CD4-positive, alpha-beta T cell treated with Interleukin-17A for 4 hours (primary cell): ENCODE measurements at regions not wholly inside any gene's neighbourhood (a gene's known extent, or its start where the extent isn't known, plus 50 kb on each side); places are given as distances from the start of the nearest gene placed in this dataset.
"Not testable (repeated sequence)": the region's sequence is repeated elsewhere in the genome, so short reads cannot be mapped to it uniquely, and the experiment has no call there.

Source experiments
- DNase-seq: peaks from one replicate; pipeline ENCODE4 v3.0.0-alpha.2; 2020; ENCODE audit warnings: mixed read lengths

DNA sequence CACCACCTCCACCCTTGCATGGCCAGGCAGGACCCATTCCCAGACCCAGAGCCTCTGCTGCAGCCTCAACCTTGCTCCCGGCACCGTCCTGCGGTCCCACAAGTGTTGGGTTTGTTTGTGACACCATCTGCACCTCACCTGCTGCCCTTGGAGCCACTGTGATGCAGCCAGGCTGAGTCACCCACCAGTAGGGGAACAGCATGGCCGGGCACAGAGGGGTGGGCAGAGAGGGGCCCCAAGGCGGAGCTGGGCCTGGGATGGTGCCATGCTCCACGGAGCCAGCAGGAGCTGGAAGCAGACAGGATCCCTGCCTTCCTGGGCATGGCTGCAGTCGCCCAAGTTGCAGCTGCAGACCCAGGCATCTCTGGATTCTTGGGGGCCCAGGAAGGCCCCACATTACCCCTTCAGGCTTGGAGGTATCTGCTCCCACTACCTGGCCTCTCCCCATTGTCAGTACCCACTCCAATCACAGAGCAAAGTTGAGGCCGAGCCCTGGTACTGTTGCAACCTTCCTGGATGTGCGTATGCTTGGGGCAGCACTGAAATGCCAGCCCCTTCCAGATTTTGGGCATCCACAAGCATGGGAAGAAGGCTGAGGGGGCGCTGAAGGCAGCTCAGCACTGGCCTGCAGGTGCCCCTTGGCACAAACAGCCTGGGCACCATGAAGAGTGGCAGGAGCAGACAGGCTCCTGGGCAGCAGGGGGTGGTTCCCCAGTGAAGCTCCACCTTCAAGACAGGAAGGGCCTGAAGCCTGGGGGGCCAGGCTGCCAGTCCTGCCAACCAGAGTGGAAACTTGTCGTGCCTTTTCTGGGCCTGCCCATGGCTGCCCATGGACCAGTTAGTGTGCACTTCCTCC, 172.8 kb downstream of the MATN1 start:
- DNase-seq = no peak

DNA sequence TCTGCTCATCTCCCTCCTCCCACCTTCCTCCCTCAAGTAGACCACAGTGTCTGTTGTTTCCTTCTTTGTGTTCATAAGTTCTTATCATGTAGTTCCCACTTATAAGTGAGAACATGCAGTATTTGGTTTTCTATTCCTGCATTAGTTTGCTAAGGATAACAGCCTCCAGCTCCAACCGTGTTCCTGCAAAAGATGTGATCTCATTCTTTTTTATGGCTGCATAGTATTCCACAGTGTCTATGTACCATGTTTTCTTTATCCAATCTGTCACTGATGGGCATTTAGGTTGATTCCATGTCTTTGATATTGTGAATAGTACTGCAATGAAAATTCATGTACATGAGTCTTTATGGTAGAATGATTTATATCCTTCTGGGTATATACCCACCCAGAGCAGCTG, 173.5 kb downstream of the MATN1 start:
- DNase-seq = not testable (repeated sequence)

DNA sequence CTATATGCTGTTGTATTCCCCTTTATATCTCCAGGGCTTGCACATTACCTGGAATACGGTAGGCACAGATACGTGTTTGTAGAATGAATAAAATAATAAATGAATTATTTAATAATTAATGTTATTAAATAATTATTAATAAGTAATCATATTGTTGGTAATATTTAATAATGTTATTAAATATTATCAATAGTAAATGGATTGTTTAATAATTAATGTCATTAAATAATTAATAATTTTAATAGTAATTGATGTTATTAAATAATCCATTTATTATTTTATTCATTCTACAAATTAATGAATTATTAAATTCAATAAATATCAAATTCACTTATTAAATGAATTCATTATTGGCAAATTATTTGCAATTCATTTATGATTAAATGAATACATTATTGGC, 175.1 kb downstream of the MATN1 start:
- no peak for DNase-seq

DNA sequence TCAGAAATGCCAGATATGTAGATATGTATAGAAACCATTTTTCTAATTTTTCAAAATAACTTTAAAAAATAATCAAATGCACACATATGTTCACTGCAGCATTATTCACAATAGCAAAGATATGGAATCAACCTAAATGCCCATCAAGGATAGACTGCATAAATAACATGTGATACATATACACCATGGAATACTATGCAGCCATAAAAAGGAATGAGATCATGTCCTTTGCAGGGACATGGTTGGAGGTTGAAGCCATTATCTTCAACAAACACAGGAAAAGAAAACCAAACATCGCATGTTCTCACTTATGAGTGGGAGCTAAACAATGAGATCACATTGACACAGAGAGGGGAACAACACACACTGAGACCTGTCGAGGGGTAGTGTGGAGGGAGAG, 176.1 kb downstream of the MATN1 start:
- not testable (repeated sequence) for DNase-seq

DNA sequence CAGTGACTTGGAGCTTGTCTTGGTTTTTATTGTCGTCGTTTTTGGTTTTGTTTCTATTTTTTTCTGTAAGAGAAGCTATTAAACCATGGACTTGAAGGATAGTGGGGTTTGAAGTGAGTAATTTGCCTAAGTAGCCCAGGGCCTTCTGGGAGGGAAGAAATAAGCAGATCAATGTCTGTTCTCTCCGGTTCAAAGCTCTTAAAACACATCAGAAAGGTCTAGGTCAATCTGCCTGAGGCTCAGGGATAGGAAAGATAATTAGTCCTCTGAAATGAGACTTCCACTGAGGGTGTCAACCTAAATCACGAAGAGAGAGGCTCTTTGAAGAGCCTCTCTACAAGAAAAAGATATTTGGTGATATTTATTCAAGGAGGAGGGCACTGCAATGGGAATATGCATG, 178.0 kb downstream of the MATN1 start:
- DNase-seq = no peak

DNA sequence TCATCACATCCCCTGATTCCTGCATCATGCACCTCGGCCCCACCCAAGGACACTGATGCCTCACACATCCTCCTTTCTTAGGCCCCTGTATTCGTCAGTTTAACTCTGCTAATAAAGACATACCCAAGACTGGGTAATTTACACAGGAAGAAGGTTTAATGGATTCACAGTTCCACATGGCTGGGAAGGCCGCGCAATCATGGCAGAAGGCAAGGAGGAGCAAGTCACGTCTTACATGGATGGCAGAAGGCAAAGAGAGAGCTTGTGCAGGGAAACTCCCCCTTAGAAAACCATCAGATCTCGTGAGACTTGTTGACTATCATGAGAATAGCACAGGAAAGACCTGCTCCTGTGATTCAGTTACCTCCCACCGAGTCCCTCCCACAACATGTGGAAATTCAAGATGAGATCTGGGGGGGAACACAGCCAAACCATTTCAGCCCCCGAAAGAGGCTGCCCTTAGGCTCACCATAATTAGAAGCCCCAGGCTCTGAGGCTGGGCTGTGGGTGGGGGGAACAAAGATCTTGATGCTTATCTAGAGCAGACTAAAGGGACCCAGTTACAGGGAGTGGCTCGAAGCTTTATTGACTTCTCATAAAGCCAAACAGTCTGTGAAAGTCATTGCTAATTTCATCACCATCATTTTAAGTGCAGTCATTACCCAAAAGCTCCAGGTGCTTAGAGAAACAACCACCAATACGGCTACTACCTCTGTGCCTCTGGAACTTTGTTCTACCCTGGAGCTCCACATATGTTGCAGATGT, 181.5 kb downstream of the MATN1 start:
- DNase-seq = no peak

DNA sequence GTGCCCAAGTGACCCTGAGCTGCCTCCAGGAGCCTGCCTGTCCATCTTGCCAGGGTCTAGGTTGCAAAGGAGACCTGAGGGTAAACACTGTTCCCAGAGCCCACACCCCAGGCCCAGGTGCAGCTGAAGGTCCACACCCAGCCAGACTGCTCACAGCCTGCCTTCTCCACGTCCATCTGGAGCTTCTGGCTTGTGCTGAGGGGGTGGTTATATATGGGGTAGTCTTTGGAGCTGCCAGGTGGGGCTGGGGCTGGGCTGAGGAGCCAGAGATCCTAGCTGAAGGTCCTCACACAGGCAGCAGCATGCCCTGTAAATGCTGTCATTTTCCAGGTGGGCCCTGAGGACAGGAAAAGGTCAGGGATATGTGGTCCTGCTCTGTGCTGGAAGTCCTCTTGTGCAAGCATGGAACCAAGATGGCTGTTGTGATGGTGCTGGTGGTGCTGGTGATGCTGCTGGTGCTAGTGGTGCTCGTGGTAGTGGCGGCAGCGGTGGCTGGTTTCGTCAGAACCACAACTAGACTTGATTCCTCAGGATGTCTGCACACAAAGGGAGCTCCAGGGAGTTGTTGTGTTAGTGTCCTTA, 182.7 kb downstream of the MATN1 start:
- DNase-seq = no peak

DNA sequence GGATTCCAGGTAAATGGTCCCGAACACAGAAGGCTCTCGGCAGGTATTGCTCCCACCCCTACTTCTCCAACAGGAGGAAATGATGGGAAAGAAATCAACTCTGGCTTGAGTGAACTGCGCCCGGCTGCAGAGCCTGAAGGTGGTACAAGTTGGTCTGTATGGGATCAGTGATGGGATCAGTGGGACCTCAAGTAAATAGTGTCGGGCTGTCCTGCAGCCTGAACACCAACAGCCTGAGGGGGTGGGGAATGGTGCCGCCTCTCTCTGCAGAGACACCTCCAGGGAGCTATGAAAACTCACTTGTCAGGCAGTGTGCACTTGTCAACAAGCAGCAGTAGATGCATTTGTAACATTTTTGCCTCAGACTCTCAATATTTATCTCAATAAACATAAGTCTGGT, 183.5 kb downstream of the MATN1 start:
- DNase-seq = no peak

DNA sequence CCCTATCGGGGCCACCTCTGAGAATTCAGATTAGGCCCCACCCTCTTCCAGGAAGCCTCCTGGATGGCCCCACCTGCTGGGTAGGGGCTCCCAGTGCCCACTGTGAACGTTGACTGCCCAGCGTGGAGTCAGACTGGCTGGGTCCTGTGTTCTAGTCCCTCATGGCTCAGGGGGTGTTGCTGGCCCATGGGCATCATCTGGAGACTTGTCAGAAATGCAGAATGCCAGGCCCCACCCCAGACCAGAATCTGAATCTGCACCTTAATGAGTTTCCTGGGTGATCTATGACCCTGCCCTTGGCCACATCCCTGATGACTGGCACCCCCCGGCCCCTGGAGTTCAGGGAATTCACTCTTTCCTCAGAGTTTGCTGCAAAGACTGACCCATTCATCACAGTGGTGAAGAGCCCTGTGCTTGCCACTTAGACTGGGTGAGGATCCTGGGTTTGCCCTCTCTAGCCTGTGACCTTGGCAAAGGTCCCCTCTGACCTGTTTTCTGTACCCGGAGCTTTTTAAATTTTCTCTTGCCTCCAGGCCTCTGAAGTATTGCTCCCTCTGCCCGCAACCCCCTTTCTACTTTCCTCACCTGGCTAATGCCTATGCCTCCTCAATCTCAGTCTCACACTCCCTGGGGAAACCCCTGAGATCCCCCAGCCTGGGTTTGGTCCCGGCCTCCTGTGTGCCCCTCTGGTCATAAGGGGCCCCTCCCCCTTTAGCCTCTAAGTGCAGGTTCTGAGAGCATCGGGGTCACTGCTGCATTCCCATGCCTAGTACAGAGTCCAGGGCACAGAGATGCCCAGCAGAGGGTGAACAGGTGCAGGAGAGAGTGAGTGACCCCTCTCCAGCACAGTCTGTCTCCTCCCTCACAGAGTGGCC, 184.2 kb downstream of the MATN1 start:
- no peak for DNase-seq

DNA sequence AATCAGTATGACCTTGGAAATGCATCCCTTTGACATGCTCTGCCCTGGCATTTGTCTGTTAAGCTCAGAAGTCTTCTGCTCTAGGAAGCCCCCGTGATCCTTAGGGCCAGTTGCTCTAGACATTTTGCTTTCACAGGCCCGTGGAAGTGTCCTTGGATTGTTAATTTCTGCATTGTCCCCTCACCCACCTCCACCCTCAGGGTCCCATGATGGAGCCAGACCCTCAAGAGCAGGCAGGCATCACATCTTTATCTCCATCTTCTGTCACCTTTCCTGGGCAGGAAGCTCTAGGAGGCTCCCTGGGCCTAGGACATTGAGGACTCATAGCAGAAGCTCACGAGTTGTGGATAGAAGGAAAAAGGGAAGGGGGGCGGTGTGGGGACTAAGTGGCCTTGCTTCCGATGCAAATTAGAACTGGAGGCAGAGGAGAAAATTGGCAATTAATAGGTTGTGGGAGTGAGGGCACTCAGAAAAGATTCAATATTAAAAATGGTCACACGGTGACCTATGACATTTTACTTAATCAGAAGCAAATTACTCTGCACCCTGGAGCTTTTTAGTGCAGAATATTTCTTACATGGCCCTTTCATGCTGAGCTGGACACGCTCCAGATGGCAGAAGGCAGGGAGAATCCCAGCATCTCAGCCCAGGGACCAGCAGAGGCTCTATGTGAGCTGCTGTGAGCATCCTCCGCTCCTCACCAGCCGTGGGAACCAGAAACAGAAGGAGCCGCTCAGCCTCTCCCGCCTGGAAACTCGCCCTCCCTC, 185.0 kb downstream of the MATN1 start:
- DNase-seq = no peak

DNA sequence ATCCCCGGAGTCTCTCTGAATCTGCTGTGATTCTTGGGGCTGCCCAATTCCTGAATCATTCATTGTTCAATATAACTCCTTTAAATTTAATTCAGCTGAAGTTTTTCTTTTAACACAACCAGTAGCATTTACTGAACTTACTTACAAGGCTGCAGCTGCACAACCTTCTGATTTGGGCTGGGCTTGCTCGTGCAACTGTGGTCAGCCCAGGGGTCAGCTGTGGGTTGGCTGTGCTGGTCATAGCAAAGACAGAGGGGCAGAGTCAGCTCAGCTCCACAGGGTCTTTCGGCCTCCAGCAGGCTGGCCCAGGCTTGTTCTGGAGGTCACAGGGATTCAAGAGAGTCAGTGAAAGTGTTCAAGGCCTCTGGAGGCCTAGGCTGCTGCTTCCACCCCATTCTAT, 186.1 kb downstream of the MATN1 start:
- DNase-seq = no peak

DNA sequence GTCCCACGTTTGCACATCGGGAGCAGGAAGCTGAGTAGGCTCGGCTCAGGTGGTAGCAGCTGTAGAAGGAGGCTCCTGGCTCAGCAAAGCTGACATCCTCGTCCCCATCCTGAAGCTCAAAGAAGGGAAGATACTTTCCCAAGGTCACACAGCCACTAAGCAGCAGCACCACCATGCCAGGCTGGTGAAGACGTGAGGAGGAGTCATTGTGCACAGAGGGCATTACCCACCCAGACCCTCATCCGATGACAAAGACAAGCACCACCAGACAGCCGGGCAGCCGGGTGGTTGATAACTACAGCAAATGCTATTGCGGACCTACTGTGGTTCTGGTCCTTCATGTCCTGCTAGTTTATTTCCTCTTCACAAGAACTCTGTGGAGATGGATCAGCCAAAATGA, 186.9 kb downstream of the MATN1 start:
- DNase-seq = no peak

DNA sequence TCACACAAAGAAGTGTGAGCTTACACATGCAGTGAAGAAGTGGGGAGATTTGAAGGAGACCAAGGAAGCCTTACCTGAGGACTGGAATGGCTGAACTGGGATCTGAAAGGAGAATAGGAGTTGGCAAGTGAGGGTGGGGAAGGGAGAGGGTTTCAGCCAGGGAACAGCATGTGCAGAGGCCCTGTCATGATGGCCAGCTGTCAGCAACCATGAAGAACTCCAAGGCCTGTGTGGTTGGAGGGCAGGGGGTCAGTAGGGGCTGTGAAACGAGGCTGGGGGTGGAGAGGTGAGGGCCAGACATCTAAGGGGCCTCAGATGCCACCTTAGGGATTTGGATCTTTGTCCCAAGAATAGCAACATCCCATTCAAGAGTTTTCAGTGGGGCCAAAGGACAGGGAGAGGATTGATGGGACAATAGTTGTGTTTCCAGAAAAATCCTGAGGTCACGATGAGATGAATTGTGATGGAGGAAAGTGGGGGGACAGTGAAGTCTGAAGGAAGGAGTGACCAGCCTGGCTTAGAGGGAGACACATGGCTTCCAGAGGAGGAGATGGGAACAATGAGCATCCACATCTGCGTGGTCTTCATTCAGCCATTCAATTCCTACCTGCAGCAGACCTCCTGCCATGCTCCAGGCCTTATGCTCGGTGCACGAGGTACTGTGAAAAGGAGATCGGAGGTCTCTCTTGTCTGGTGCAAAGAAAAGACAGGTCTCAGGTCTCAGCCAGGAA, 187.6 kb downstream of the MATN1 start:
- no peak for DNase-seq

DNA sequence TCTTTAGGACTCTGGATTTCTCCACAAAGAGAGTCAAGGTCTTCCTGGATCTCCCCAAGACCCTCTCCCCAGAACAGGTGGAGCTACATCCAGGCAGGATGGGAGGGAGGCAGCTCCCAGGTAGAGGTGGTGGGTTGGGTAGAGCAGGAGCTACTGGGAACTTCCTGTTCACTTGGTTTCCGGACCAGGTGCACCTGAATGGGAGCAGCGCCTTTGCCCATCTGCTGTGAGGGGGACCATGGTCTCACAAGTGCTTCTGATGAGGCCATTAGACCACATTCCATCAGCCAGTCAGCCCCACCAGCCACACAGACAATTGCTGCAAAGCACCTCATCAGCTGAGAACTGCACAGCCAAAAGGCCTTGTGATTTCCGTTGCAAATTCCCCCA, 188.8 kb downstream of the MATN1 start:
- DNase-seq = no peak

DNA sequence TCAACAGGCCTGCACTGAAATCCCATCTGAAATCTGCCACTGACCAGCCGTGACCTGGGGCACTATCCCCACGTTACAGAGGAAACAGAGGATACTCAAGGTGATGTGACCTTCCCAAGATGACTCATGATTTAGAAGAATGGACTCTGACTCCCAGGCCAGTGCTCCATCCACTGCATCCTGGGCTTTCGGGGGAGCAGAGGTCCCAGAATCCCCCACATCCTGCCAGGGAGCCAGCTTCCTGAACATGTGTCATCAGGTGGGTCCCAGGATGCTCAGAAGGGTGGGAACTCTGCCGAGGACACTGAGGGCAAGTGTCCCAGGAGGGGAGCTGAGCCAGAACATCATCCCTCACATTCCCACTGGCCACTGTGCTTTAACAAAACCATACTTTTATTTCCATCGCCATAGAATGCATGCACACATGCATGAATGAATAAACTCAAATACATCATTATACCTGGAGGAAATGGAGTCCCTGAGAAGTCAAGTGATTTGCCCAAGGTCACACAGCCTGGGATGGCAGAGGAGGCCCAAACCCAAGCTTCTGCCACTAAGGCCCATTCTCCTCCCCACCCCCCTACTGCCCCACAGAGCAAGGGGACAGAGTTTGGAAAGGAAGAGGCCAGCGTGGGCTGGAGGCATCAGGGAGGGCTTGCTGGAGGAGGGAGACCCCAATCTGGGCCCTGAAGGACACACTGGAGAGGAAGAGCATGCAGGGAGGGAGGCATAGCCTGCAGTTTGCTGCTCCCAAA, 189.4 kb downstream of the MATN1 start:
- no peak for DNase-seq

DNA sequence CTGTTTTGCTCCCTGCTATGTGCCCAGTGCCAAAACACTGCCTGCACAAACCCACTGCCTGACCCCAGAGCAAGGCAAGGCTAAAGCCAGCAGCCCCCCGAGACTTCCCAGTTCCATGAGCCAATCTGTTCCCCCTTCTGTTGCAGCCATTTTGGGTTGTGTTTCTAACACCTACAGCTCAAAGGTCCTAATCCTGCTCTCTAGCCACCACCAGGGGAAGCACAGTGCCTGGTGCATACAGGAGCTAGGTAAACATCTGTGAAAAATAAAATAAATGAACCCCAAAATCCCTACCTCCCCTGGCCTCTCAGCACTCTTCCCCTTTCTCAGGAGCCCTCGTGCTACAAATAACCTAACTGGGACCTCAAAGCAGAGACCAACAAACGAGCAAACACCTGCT, 190.2 kb downstream of the MATN1 start:
- DNase-seq = no peak

DNA sequence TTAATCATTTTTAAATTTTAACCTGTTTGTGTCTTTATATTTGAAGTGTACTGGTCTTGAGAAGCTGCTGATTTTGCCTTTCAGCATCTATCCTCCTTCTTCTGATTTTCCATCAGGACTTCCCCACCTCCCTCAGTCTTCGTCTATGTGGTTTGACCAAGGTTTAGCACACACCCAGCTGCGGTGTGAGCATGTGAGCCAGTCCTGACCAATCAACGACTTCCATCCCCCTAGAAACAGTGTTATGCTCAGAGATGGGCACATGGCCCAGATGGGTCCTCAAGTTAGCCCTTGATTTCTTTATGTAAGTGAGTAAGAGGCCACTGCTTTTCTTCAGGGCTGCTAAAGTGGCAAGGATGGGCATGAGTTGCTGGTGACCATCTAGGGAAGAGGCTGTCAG, 190.8 kb downstream of the MATN1 start:
- DNase-seq = no peak

DNA sequence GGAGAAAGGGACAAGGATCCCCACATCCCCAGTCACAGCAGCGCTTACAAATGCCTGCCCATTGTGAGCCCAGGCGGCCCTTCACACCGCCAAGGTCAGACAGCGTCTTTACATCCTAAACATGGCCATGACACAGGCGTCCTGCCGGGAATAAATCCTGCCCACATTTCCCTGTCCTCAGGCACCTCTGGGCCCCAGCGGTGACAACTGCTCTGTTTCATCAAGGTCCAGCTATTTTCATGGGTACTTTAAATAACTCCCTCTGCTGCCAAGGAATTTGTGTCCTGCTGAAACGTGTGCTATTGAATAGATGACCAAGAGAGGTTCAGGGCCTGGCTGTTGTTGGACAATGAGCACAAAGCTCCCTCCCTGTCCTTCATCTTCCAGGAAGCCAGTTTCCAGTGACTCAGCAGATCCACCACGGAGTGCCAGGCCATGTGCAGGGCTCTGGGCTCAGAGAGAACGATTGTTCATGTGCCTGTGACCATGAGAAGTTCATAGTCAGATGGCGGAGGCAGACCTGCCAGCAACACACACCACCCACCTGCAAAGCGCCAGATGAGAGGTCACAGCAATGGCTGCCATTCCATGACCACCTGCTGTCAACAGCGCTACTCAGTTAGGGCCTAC, 195.8 kb downstream of the MATN1 start:
- no peak for DNase-seq

DNA sequence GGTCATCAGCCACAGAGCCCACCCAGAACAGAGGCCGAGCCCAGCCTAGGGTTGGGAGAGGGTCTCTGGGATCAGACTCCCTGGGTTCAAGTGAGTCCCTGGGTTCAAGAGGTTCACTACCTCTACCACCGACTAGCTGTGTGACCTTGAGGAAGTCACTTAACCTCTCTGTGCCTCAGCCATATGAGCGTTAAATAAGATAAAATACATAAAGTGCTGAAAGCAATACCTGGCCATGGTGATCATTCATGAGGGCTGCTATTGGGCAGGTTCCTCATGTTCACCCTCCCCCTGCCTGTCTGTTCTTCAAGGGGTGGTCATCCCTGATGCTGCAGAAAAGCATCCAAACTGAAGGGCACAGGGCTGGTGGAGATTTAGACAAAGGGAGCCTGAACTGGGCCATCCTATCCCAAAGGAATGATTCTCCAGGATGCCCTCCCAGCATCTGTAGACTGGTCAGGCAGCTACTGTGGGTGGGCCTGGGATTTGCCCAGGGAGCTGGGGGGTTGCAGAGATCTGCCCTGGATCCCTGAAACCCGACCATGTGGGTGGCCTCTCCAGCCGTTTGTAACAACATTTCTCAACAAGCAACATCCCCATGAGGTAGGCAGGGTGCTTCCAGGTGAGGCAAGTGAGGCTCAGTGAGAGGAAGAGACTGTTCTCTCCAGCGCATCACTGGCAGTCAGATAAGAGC, 196.6 kb downstream of the MATN1 start:
- no peak for DNase-seq
